ENCODE measurements at regions not wholly inside any gene's neighbourhood (a gene's known extent, or its start where the extent isn't known, plus 50 kb on each side); places are given as distances from the start of the nearest gene placed in this dataset.

- no peak for TF ChIP-seq PPARA (CRISPR knock-in tag; IDR thresholded peaks at IDR 0.05; ENCODE audit: borderline replicate concordance)
- peak; percentile 11 for ATAC-seq
Measured at GRCh38 chr6:105994118-105994590, 92.0 kb upstream of the PRDM1 start.

GRCh38 chr6:105993341-105994117 is 92.6 kb upstream of the PRDM1 start:
- TF ChIP-seq ZNF565 (CRISPR knock-in tag; conservative IDR thresholded peaks at IDR 0.05; ENCODE audit: low read depth) (no peak), GLIS3 (CRISPR knock-in tag; IDR thresholded peaks at IDR 0.05) (no peak), RARB (CRISPR knock-in tag; IDR thresholded peaks at IDR 0.05) (no peak), ZC3H10 (CRISPR knock-in tag; IDR thresholded peaks at IDR 0.05) (no peak), ZNF70 (CRISPR knock-in tag; IDR thresholded peaks at IDR 0.05) (no peak), ZFP30 (CRISPR knock-in tag; IDR thresholded peaks at IDR 0.05) (no peak), OSR1 (CRISPR knock-in tag; IDR thresholded peaks at IDR 0.05) (no peak)
- peak; percentile 19 for ATAC-seq

GRCh38 chr6:105992315-105992961 is 93.7 kb upstream of the PRDM1 start:
- TF ChIP-seq POU6F1 (CRISPR knock-in tag; IDR thresholded peaks at IDR 0.05; ENCODE audit: borderline replicate concordance, low read depth), result no peak
- no peak for TF ChIP-seq ZNF70 (CRISPR knock-in tag; IDR thresholded peaks at IDR 0.05)
- TF ChIP-seq ESRRG (CRISPR knock-in tag; IDR thresholded peaks at IDR 0.05), result no peak
- TF ChIP-seq ZNF8 (CRISPR knock-in tag; IDR thresholded peaks at IDR 0.05), result no peak
- no peak for TF ChIP-seq OSR1 (CRISPR knock-in tag; IDR thresholded peaks at IDR 0.05)
- TF ChIP-seq ARNTL (CRISPR knock-in tag; IDR thresholded peaks at IDR 0.05; ENCODE audit: borderline replicate concordance, low read depth), result no peak
- no peak for TF ChIP-seq PATZ1 (CRISPR knock-in tag; IDR thresholded peaks at IDR 0.05; ENCODE audit: borderline replicate concordance)
- TF ChIP-seq TSHZ2 (CRISPR knock-in tag; IDR thresholded peaks at IDR 0.05), result no peak
- no peak for TF ChIP-seq ISL1 (CRISPR knock-in tag; IDR thresholded peaks at IDR 0.05)
- no peak for TF ChIP-seq BACH2 (CRISPR knock-in tag; IDR thresholded peaks at IDR 0.05; ENCODE audit: borderline replicate concordance)
- no peak for TF ChIP-seq SNAI2 (CRISPR knock-in tag; IDR thresholded peaks at IDR 0.05)
- TF ChIP-seq TOX (CRISPR knock-in tag; IDR thresholded peaks at IDR 0.05; ENCODE audit: borderline replicate concordance), result no peak
- TF ChIP-seq ZC3H10 (CRISPR knock-in tag; IDR thresholded peaks at IDR 0.05), result no peak
- TF ChIP-seq ZNF565 (CRISPR knock-in tag; conservative IDR thresholded peaks at IDR 0.05; ENCODE audit: low read depth), result no peak
- no peak for TF ChIP-seq CSRNP3 (CRISPR knock-in tag; IDR thresholded peaks at IDR 0.05)
- TF ChIP-seq CREB5 (CRISPR knock-in tag; IDR thresholded peaks at IDR 0.05; ENCODE audit: low read depth), result no peak
- ATAC-seq, result peak; percentile 77

Measured in SK-N-SH treated with all-trans-retinoic acid at 6 μM for 48 hours (cell line).